ENCODE measurements at regions not wholly inside any gene's neighbourhood (a gene's known extent, or its start where the extent isn't known, plus 50 kb on each side); places are given as distances from the start of the nearest gene placed in this dataset.

DNA sequence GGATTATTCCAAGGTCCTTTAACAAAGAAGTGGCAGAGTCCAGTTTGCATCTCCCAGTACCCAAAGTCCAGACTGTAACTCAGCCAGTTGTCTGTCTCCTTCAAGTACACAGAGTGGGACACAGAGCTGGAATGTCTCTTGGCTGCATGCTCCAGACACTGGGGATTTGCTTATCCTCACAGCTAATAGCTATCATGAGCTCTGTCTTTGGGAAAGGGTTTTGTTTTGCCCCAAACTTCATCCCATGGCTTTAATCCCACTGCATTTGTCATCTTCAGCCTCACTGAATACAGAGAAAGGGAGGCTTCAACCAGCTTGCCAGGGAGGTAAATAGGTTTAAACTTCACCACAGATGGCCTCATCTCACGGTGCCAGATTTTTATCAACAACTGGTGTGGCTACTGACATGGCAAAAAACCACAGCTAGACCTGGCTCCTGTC is 412.2 kb upstream of the SLC24A2 start:
- H3K9me3 ChIP-seq (ENCODE audit: control insufficient read depth in 1 of 2, insufficient read depth in 1 of 2, low read length in 2 of 2) = peaks cover 0 to 4% of the 10 kb centered on the region in 2 experiments
- TF ChIP-seq, protein P1, sequence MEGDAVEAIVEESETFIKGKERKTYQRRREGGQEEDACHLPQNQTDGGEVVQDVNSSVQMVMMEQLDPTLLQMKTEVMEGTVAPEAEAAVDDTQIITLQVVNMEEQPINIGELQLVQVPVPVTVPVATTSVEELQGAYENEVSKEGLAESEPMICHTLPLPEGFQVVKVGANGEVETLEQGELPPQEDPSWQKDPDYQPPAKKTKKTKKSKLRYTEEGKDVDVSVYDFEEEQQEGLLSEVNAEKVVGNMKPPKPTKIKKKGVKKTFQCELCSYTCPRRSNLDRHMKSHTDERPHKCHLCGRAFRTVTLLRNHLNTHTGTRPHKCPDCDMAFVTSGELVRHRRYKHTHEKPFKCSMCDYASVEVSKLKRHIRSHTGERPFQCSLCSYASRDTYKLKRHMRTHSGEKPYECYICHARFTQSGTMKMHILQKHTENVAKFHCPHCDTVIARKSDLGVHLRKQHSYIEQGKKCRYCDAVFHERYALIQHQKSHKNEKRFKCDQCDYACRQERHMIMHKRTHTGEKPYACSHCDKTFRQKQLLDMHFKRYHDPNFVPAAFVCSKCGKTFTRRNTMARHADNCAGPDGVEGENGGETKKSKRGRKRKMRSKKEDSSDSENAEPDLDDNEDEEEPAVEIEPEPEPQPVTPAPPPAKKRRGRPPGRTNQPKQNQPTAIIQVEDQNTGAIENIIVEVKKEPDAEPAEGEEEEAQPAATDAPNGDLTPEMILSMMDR (IDR thresholded peaks at IDR 0.05) = no peak
- H3K9me3 Mint-ChIP-seq = no peaks in the 10 kb centered on the region
- ATAC-seq (ENCODE audit: poor library complexity) (no peak), DNase-seq (no peak)
- no peaks in the 10 kb centered on the region for H3K36me3 ChIP-seq (ENCODE audit: insufficient read depth, low read length)
- CTCF ChIA-PET = no interaction called here
- H3K36me3 Mint-ChIP-seq (ENCODE audit: low read depth) = no peaks in the 10 kb centered on the region
- H3K27me3 Mint-ChIP-seq = peaks cover 4% of the 10 kb centered on the region
- intact Hi-C loops (cut with DNase I, micrococcal nuclease) = no loop called here
- no peak overlapping the region for H3K4me3 Mint-ChIP-seq
- POLR2A ChIA-PET = interaction anchor here (0.6 to 1.2 kb wide), 4 partner anchors 9 to 864 kb away, joined by 3 to 5 read pairs (median 4); no protein-coding TSS in a partner anchor
- no peaks in the 10 kb centered on the region for H3K27me3 ChIP-seq (ENCODE audit: control insufficient read depth in 1 of 2, insufficient read depth in 2 of 2, low read length in 2 of 2)
- H3K4me1 ChIP-seq (ENCODE audit: insufficient read depth, low read length) = no peaks in the 10 kb centered on the region
- H3K4me1 Mint-ChIP-seq (ENCODE audit: low read depth) = peaks cover 17% of the 10 kb centered on the region
- no peak overlapping the region for H3K27ac Mint-ChIP-seq
- H3K27ac ChIP-seq (ENCODE audit: low read depth in 1 of 2, low read length in 2 of 2) = no peak overlapping the region
- no peak overlapping the region for H3K4me3 ChIP-seq (ENCODE audit: low read length)

DNA sequence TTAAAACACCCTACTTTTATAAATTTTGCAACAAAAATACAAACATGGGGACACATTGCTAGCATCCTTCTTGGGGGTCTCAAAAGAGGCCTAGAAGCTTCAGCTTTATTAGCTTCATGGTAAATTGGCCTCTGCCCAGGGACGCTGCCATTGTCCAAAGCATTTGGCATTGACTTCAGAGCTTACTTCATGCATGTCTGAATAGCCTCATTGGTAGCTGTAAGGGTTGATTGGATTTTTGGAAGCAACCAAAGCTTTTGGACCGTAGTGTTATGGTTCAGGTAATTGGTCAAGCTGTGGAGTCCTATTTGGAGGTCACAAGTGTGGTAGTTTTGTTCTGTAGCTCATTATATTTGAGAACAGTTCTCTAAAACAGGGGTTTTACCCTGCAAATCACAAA is 411.7 kb upstream of the SLC24A2 start:
- peaks cover 4% of the 10 kb centered on the region for H3K27me3 Mint-ChIP-seq
- ChIA-PET POLR2A (interaction anchor here (1.1 to 1.2 kb wide), 2 partner anchors 9 to 12 kb away, joined by 4 to 5 read pairs; no protein-coding TSS in a partner anchor), CTCF (no interaction called here)
- H3K4me1 ChIP-seq (ENCODE audit: insufficient read depth, low read length) = no peaks in the 10 kb centered on the region
- no peaks in the 10 kb centered on the region for H3K36me3 ChIP-seq (ENCODE audit: insufficient read depth, low read length)
- intact Hi-C loops (cut with DNase I, micrococcal nuclease) = no loop called here
- no peaks in the 10 kb centered on the region for H3K9me3 Mint-ChIP-seq
- peaks cover 0 to 8% of the 10 kb centered on the region in 2 experiments for H3K9me3 ChIP-seq (ENCODE audit: control insufficient read depth in 1 of 2, insufficient read depth in 1 of 2, low read length in 2 of 2)
- H3K27ac Mint-ChIP-seq = no peak overlapping the region
- DNase-seq = no peak
- H3K27me3 ChIP-seq (ENCODE audit: control insufficient read depth in 1 of 2, insufficient read depth in 2 of 2, low read length in 2 of 2) = no peaks in the 10 kb centered on the region
- H3K4me1 Mint-ChIP-seq (ENCODE audit: low read depth) = peaks cover 17% of the 10 kb centered on the region
- no peaks in the 10 kb centered on the region for H3K36me3 Mint-ChIP-seq (ENCODE audit: low read depth)
- H3K27ac ChIP-seq (ENCODE audit: low read depth in 1 of 2, low read length in 2 of 2) = no peak overlapping the region
- TF ChIP-seq, protein P1 (IDR thresholded peaks at IDR 0.05) = no peak
- H3K4me3 Mint-ChIP-seq = no peak overlapping the region
- no peak for ATAC-seq (ENCODE audit: poor library complexity)
- no peak overlapping the region for H3K4me3 ChIP-seq (ENCODE audit: low read length)

DNA sequence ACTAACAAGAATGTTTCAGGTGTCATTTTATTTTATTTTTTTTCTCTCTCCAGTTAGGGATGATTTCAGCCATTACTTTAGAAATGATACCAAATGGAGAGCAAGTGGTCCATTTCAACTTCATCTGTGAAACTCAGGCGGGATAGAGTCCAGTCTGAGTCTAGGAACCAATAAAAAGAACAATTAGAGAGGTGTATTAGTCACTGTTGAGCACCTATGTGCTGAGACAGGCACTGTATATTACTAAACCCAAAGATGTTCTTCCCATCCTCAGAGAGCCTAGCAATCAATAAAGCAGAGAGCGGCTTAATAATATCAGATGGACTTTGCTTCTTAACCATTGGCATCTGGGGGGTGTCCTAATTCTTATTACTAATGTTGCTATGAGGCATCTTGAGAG is 410.3 kb upstream of the SLC24A2 start:
- Histone ChIP-seq H3K27ac (ENCODE audit: low read depth in 1 of 2, low read length in 2 of 2) (no peak overlapping the region), H3K27me3 (ENCODE audit: control insufficient read depth in 1 of 2, insufficient read depth in 2 of 2, low read length in 2 of 2) (no peaks in the 10 kb centered on the region), H3K9me3 (ENCODE audit: control insufficient read depth in 1 of 2, insufficient read depth in 1 of 2, low read length in 2 of 2) (peaks cover 0 to 11% of the 10 kb centered on the region in 2 experiments), H3K36me3 (ENCODE audit: insufficient read depth, low read length) (no peaks in the 10 kb centered on the region), H3K4me3 (ENCODE audit: low read length) (no peak overlapping the region), H3K4me1 (ENCODE audit: insufficient read depth, low read length) (no peaks in the 10 kb centered on the region)
- TF ChIP-seq, protein P1 (IDR thresholded peaks at IDR 0.05) = no peak
- Mint-ChIP-seq H3K27ac (no peak overlapping the region), H3K4me1 (ENCODE audit: low read depth) (peaks cover 17% of the 10 kb centered on the region), H3K27me3 (peaks cover 4% of the 10 kb centered on the region), H3K4me3 (no peak overlapping the region), H3K9me3 (peaks cover 2% of the 10 kb centered on the region), H3K36me3 (ENCODE audit: low read depth) (no peaks in the 10 kb centered on the region)
- ATAC-seq (ENCODE audit: poor library complexity) = no peak
- intact Hi-C loops (cut with DNase I, micrococcal nuclease) = no loop called here
- no peak for DNase-seq
- ChIA-PET POLR2A (interaction anchor here (0.6 kb wide), 1 partner anchor 1150 kb away, joined by 3 read pairs; the partner anchor contains the start of gene RRAGA), CTCF (no interaction called here)
